Head of caudate nucleus (tissue), 42 donors: ENCODE measurements at regions not wholly inside any gene's neighbourhood (a gene's known extent, or its start where the extent isn't known, plus 50 kb on each side); places are given as distances from the start of the nearest gene placed in this dataset.

Experiments used
- DNase-seq, 42 donors: peaks; one replicate each; pipeline versions ENCODE4 v3.0.0 to v3.0.0-alpha.2; 2020 to 2021; ENCODE audit warnings: mixed read lengths in 7 of 42
- intact Hi-C: fragments of 100-400 bp; cut with DNase I; formaldehyde crosslinking; loops from one replicate; pipeline ENCODE4 v1.15.0; 2022

DNA sequence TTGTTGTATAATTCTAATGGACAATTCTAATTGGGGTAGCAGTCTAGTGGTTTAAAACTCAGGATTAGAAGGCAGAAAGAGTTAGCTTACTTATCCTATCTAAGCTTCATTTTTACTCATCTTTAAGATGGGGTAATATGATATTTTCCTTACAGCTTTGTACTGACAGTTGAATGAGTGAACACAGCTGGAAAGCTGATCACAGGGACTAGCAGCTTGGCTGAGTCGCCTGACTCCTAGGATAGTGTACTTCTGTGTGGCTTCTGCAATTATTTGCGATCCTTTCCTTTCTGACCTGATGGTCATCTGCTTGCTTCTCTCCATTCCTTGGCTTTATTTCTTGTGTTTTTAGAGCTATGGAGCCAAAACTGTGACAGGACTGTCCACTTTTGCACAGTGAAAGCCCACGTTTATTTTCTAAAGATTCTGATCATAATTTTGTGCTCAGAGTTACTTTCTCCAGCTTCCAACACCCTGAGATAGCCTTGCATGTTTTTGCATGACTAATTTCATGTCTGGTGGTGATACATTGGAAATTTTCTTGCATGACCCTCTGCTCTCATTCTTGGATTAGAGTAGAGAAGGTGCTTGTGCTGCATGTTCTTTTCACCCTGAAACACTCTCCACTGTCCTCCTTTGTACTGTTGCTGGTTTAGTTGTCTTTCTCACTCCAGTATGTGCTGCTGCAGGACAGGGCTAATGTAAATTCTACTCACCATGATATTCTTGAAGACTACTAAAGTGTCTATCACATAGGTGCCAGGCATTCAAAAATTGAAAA is 377.0 kb upstream of the ATP2B1 start:
- intact Hi-C loops: no loop called here
- no peak for DNase-seq

DNA sequence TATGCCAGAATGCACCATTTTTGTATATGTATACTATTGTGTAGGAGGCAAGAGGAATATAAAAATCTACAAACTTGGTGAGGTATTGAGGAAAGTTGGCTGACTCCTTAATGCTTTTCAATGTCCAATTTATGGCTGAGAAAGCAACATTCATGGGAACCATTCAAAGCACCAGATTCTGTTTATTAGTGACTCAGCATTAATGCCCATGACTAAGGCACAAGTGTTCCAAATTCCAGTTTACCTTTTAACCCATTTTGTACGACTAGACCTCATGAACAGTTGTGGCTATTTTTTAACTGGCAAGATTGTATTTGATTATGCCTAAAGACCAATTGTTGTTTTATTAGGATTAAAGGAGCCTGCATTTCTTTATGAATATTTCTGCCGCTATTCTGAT is 375.4 kb upstream of the ATP2B1 start:
- intact Hi-C loops: no loop called here
- DNase-seq: no peak

DNA sequence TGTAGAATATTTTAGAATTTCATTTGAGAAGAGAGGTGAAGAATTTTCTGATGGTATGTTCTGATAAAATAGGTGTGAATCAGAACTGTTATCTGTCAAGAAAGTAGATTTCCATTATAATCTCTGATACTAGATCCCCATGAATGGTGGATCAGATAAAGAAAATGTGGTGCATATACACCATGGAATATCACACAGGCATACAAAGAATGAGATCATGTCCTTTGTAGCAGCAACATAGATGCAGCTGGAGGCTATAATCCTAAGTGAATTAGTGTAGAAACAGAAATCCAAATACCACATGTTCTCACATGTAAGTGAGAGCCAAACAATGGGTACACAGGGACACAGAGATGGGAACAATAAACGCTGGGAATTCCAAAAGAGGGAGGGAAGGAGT is 372.0 kb upstream of the ATP2B1 start:
- intact Hi-C loops: no loop called here
- no peak for DNase-seq

GRCh38 chr12:90079529-90080210 is 371.0 kb upstream of the ATP2B1 start:
- DNase-seq: no peak
- intact Hi-C loops: no loop called here

- DNase-seq: no peak
- intact Hi-C loops: no loop called here
These were observed 369.7 kb upstream of the ATP2B1 start for GRCh38 chr12:90078344-90078743.

- intact Hi-C loops: no loop called here
- DNase-seq: no peak
These were observed 369.1 kb upstream of the ATP2B1 start for GRCh38 chr12:90077756-90078155.

DNA sequence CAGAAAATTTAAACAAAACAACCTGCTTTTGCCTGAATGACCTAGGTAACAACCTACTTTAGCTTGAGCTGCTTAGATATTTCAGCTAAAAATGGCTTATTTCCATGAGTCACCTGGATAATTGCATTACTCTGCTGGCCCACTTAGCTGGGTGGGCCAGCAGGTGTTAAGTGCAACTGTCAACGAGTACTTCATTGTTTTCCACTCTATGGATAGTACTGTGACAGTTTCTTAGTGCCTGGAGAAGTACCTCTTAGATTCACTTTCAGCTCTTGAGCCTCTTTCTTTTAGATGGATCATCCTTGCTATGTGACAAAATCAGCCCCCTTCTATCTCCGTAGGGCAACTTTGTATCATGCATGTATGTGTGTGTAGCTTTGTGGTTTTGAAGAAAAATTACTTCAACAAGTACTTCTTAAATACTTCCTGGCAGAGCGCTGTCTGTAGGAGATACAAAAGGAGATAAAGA is 368.2 kb upstream of the ATP2B1 start:
- peak in 14 of 42 donors; percentile 8 to 71 (median 26) for DNase-seq
- intact Hi-C loops: no loop called here

GRCh38 chr12:90075685-90076084 is 367.0 kb upstream of the ATP2B1 start:
- intact Hi-C loops: no loop called here
- no peak for DNase-seq

DNA sequence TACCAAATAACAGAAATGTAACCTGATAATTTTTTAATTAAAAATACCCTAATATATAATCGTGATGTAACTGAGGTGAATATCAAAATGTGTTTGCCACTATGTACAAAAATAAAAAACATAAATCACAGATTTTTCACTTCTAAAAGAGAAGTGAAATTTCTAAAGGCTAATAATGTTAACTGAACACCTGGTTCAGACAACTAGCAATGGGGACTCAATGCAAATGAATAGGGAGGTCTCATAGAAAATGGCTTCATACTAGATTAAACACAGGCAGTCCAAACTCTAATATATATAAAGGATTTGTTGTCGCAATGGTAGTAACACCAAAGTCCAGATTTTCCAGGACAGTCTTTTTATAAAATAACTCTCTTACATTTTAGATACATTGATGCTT is 365.4 kb upstream of the ATP2B1 start:
- DNase-seq: no peak
- intact Hi-C loops: no loop called here

- intact Hi-C loops: no loop called here
- DNase-seq: no peak
These were observed 363.4 kb upstream of the ATP2B1 start for GRCh38 chr12:90071996-90072395.

DNA sequence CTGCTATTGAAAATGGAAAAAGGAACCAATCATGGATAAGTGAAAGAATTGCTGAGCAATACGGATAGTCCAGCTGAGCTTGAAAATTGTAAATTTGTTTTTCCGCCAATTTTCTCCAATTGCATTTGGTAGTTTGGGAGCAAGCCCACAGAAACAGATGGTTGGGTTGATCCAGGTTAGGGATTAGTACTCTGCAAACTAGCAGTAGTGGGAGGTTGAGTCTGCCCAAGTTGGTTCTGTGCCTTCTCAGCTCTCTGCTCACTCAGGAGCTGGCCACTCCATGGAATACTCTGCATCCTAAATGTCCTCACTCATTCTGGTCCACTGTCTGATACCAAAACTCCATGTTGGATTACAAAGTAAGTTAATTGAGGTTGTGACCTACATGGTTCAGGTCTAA is 361.1 kb upstream of the ATP2B1 start:
- DNase-seq: no peak
- intact Hi-C loops: no loop called here

- intact Hi-C loops: no loop called here
- no peak for DNase-seq
These were observed 359.2 kb upstream of the ATP2B1 start for GRCh38 chr12:90067791-90068190.

- intact Hi-C loops: no loop called here
- no peak for DNase-seq
These were observed 356.5 kb upstream of the ATP2B1 start for GRCh38 chr12:90064852-90065801.

- intact Hi-C loops: no loop called here
- DNase-seq: no peak
These were observed 354.2 kb upstream of the ATP2B1 start for GRCh38 chr12:90062799-90063198.

GRCh38 chr12:90061809-90062208 is 353.2 kb upstream of the ATP2B1 start:
- intact Hi-C loops: no loop called here
- DNase-seq: no peak

DNA sequence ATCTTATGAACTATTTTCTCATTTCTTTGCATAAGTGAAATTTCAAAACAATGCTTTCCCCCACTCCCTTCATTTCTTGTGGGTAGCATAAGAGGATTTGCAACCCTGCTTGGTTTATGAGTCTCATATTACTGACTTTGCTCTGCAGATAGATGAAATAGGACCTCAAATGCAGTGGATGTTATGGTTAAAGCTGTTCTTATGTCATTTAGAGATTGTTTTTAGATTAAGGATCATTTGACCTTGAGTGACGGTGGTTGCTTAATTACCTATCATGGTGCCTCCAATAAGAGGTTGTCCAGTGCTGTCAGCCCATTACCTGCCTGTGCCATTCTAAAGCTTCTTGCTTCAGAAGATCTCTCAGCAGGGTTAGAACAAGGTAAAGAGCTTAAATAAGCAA is 351.4 kb upstream of the ATP2B1 start:
- intact Hi-C loops: no loop called here
- DNase-seq: no peak

GRCh38 chr12:90058704-90059103 is 350.1 kb upstream of the ATP2B1 start:
- intact Hi-C loops: no loop called here
- DNase-seq: no peak

GRCh38 chr12:90055071-90055470 is 346.4 kb upstream of the ATP2B1 start:
- intact Hi-C loops: no loop called here
- no peak for DNase-seq

DNA sequence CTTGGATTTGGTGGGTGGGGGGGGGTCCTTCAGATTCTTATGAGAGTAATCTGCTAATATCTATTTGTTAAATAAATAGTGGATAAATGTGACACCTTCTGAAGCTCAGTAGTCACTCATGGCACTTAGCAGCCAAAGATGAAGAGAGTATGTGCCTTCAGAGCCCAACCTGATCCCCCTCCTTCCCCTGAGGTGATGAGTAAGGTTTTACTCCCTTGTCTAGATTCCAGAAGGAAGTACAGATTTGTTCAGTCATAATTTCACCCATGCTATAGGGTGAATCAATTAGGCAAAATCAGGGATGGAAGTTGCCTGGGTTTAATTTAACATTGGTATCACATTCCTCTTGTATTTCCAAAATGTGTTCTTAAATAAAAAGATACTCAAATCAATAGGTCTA is 340.3 kb upstream of the ATP2B1 start:
- intact Hi-C loops: no loop called here
- DNase-seq: no peak

DNA sequence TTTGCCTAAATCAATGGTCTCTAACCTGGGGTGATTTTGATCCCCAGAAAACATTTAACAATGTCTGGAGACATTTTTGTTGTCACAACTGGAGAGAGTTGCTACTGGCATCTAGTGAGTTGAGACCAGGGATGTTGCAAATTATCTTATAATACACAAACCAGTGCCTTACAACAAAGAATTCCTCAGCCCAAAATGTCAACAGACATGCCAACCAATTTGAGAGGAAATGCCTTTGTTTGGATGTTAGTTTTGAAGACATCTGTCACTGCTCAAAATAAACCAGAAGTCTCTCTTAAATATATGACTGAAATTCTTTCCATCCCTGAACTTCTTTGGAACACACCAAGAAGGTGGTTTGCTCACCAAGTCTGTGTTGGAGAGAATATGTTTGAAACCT is 336.9 kb upstream of the ATP2B1 start:
- DNase-seq: no peak
- intact Hi-C loops: no loop called here
